NCI-H226 (cell line): ENCODE measurements at regions not wholly inside any gene's neighbourhood (a gene's known extent, or its start where the extent isn't known, plus 50 kb on each side); places are given as distances from the start of the nearest gene placed in this dataset.
A peak's percentile ranks its signal among the peaks of the same experiment; 100 is the strongest.
"Not testable (repeated sequence)": the region's sequence is repeated elsewhere in the genome, so short reads cannot be mapped to it uniquely, and the experiment has no call there.

Experiments used
- DNase-seq: peaks from one replicate; pipeline ENCODE4 v3.0.0-alpha.2; 2015

GRCh38 chr6:21745543-21746337 is 152.2 kb downstream of the SOX4 start:
- no peak for DNase-seq

DNA sequence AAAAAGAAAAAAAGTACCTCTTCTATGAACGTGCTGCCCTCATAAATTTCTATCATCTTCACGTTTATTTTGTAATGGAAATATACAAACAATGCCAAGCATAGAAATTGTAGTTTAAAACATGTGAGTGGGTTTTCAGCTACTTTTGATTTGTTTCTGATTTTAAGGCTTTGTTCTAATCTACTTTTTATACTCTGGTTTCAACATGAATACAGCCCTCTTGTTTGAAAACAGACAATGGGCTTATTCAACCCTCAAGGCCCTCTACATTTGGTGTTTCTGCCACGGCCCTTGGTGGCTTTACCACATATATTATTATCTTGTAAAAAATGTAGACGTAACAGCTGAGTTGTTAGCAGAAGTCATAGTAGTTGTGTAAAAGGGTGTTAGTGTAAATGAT is 153.9 kb downstream of the SOX4 start:
- no peak for DNase-seq

GRCh38 chr6:21748343-21749056 is 154.9 kb downstream of the SOX4 start:
- no peak for DNase-seq

GRCh38 chr6:21749754-21750153 is 156.2 kb downstream of the SOX4 start:
- no peak for DNase-seq

DNA sequence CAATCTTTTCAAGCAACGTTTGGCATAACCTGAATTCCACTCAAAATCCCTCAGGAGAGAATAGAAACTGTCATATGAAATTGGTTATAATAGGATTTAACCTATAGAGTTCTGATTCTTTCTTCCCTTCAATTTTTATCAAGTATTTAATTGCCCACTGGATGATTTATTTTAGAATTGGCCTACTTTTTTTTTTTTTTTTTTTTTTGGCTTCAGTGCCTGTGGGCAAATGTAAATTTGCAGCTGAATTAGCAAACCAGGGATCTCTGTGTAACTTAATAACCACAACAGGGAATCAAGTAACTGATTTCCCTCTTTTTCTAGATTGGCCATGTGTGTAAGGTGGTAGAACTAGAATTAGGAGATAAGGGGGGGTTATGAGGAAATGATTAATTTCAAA is 157.0 kb downstream of the SOX4 start:
- no peak for DNase-seq

GRCh38 chr6:21751608-21752007 is 158.1 kb downstream of the SOX4 start:
- DNase-seq = no peak

- DNase-seq = peak; percentile 35
Measured at GRCh38 chr6:21752054-21752811, 158.7 kb downstream of the SOX4 start.

DNA sequence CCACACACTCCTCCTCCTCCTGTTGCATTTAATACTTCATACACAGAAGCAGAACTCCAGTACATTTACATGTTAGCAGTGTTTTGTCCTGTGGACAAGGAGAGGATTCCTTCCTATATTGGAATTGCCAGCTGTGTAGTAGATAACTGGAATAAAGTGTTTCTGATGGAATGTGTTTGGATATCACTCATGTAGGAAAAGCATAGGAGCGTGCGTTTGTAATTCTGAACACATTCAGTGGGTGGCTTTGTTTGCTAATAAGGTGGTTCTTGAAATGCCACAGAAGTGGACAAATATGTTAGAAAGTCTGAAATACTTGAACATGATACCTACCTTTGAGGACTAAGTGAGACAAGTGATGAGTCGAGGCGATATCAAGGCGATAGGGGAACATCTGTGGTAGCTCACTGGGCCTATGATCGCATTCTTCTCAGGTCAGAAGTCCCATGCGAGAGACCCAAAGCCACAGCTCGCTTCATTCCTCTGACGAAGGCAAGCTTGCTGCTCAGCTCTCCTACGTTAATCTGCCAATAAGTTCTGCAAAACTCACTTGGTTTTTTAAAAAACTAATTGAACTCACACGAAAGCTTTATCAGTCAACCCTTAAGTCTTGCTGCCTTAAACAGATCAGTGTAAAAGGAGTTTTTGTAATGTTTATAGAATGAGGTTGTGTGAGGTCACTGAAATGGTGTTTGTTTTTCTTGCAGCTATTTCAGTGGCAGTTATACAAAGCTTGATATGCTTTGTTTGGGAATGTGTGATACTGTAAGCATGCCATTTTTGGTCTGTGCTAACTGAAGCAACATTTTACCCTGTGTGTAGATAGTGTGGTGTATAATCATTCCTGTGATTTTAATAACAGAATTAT is 159.9 kb downstream of the SOX4 start:
- DNase-seq = no peak

- peak; percentile 26 for DNase-seq
Measured at GRCh38 chr6:21754891-21755290, 161.3 kb downstream of the SOX4 start.

DNA sequence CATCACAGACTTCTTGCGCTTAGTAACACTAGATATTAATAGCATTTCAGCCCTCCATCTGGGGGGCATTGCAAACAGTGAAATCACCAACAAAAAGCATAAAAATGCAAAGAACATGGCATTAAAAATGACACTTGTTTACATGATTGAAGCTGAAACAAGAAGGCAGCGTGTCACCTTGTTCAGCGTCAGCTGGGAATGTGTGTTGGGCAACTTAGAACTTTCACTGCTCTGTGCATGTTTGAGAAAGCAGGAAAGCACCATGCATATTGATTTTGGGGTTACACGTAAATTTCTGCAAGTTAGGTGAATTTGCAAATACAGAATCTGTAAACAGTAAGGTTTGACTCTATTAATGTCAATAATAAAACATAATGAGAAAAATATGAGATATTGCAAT is 162.9 kb downstream of the SOX4 start:
- DNase-seq = no peak

DNA sequence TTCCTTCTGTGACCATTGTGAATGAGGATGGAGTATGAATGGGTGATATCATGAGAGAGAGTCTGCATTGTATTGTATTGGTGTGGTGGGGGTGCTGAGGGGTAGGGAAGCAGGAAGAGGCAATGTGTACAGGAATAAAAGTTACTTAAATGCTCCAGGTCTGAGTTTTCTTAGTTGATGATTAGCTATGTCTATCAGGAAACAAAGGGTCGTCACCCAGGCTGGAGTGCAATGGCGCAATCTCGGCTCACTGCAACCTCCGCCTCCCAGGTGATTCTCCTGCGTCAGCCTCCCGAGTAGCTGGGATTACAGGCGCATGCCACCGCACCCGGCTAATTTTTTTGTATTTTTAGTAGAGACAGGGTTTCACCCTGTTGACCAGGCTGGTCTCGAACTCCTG is 163.8 kb downstream of the SOX4 start:
- DNase-seq = not testable (repeated sequence)

DNA sequence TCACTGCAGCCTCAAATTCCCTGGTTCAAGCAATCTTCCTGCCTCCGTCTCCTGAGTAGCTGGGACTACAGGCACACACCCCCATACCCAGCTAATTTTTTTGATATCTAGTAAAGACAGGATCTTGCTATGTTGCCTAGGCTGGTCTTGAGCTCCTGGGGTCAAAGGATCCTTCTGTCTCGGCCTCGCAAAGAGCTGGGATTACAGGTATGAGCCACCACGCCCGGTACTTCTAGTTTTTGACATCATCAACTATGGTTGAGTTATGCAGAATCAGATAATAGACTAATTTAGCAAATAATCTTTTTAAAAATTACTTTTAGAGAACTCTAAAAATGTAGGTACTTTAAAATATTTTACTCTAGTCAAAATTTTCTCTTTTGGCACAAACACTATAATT is 166.2 kb downstream of the SOX4 start:
- DNase-seq = no peak

- not testable (repeated sequence) for DNase-seq
Measured at GRCh38 chr6:21761053-21761730, 167.6 kb downstream of the SOX4 start.

DNA sequence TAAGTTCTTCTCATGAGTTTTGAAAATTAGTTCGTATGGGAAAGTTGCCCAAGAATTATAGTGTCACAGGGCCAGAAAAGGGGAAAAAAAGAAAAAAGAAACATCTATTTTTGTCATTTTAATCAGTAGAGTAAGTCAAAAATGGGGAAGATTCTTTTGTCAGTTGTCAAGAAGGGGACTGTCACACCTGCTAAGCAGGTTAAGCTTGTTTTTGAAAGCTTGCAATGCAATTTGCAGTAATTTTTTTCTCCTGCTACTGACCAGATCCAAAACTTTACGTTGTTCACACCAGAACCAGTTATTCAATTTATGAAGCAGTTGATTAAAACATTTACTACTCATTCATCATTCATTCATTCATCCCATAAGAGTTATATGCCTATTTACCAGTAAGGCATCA is 171.4 kb downstream of the SOX4 start:
- DNase-seq = no peak

GRCh38 chr6:21767891-21768648 is 174.5 kb downstream of the SOX4 start:
- peak; percentile 54 for DNase-seq

- peak; percentile 99 for DNase-seq
Measured at GRCh38 chr6:21769405-21769861, 175.9 kb downstream of the SOX4 start.

GRCh38 chr6:21769968-21770367 is 176.4 kb downstream of the SOX4 start:
- DNase-seq = peak; percentile 51

GRCh38 chr6:21771626-21772320 is 178.2 kb downstream of the SOX4 start:
- no peak for DNase-seq

- no peak for DNase-seq
Measured at GRCh38 chr6:21772477-21772876, 178.9 kb downstream of the SOX4 start.

GRCh38 chr6:21772884-21773575 is 179.5 kb downstream of the SOX4 start:
- no peak for DNase-seq
